Trophoblast cell (in vitro differentiated cells and primary cell): ENCODE measurements at regions not wholly inside any gene's neighbourhood (a gene's known extent, or its start where the extent isn't known, plus 50 kb on each side); places are given as distances from the start of the nearest gene placed in this dataset.

Experiments used
- DNase-seq, 2 donors: peaks; one replicate each; pipeline ENCODE4 v3.0.0-alpha.2; 2016
- H2AFZ ChIP-seq: 2 replicates; pipeline ENCODE4 v1.6.1; 2013; ENCODE audit warnings: low read length, moderate library complexity, mild to moderate bottlenecking; ENCODE audit not compliant: insufficient read depth, poor library complexity
- H2AK5ac ChIP-seq: 2 replicates; pipeline ENCODE4 v1.6.1; 2013; ENCODE audit warnings: mild to moderate bottlenecking, low read length
- H2BK120ac ChIP-seq: 2 replicates; pipeline ENCODE4 v1.6.1; 2013; ENCODE audit warnings: low read length, mild to moderate bottlenecking, moderate library complexity; ENCODE audit not compliant: insufficient read depth, poor library complexity
- H2BK12ac ChIP-seq: 2 replicates; pipeline ENCODE4 v1.6.1; 2013; ENCODE audit warnings: mild to moderate bottlenecking, low read length, moderate library complexity
- H2BK5ac ChIP-seq: 2 replicates; pipeline ENCODE4 v1.6.1; 2013; ENCODE audit warnings: low read length, low read depth, moderate library complexity, mild to moderate bottlenecking; ENCODE audit not compliant: poor library complexity
- H3K14ac ChIP-seq: 2 replicates; pipeline ENCODE4 v1.6.1; 2013; ENCODE audit warnings: mild to moderate bottlenecking, low read length
- H3K18ac ChIP-seq: 2 replicates; pipeline ENCODE4 v1.6.1; 2013; ENCODE audit warnings: mild to moderate bottlenecking, low read length
- H3K23ac ChIP-seq: 2 replicates; pipeline ENCODE4 v1.6.1; 2013; ENCODE audit warnings: low read length
- H3K27ac ChIP-seq: 2 replicates; pipeline ENCODE4 v1.5.1; 2013; ENCODE audit warnings: low read depth, mild to moderate bottlenecking, inconsistent platforms, low read length, moderate library complexity
- H3K27me3 ChIP-seq: 2 replicates; pipeline ENCODE4 v1.6.1; 2013; ENCODE audit warnings: inconsistent platforms, mild to moderate bottlenecking, low read length, moderate library complexity; ENCODE audit not compliant: insufficient read depth
- H3K36me3 ChIP-seq, 2 experiments: 1 replicate in 1 of 2; 2 replicates in 1 of 2; pipeline ENCODE4 v1.6.1; 2013; ENCODE audit warnings: low read length in 2 of 2, mild to moderate bottlenecking in 2 of 2, moderate library complexity in 1 of 2; ENCODE audit not compliant: insufficient read depth in 2 of 2, control insufficient read depth in 1 of 2
- H3K4ac ChIP-seq: 2 replicates; pipeline ENCODE4 v1.6.1; 2013; ENCODE audit warnings: low read depth, mild to moderate bottlenecking, low read length, moderate library complexity
- H3K4me1 ChIP-seq, 2 experiments: 1 replicate in 1 of 2; 2 replicates in 1 of 2; pipeline ENCODE4 v1.6.1; 2013; ENCODE audit warnings: low read length in 2 of 2, mild to moderate bottlenecking in 2 of 2, moderate library complexity in 1 of 2; ENCODE audit not compliant: insufficient read depth in 2 of 2, control insufficient read depth in 1 of 2
- H3K4me2 ChIP-seq: 2 replicates; pipeline ENCODE4 v1.6.1; 2013; ENCODE audit warnings: inconsistent platforms, mild to moderate bottlenecking, low read length, moderate library complexity
- H3K4me3 ChIP-seq: 2 replicates; pipeline ENCODE4 v1.5.1; 2013; ENCODE audit warnings: mild to moderate bottlenecking, low read depth, low read length, inconsistent platforms
- H3K79me1 ChIP-seq: one replicate; pipeline ENCODE4 v1.6.1; 2013; ENCODE audit warnings: low read length
- H3K79me2 ChIP-seq: 2 replicates; pipeline ENCODE4 v1.6.1; 2013; ENCODE audit warnings: low read length, mild to moderate bottlenecking; ENCODE audit not compliant: control insufficient read depth, insufficient read depth, poor library complexity
- H3K9ac ChIP-seq: 2 replicates; pipeline ENCODE4 v1.6.1; 2013; ENCODE audit warnings: mild to moderate bottlenecking, low read length
- H3K9me3 ChIP-seq: 2 replicates; pipeline ENCODE4 v1.6.1; 2013; ENCODE audit warnings: low read depth, mild to moderate bottlenecking, control low read depth, inconsistent platforms, low read length; ENCODE audit not compliant: insufficient read depth
- H4K12ac ChIP-seq: 2 replicates; pipeline ENCODE4 v1.6.1; 2013; ENCODE audit warnings: low read depth, mild to moderate bottlenecking, low read length, moderate library complexity
- H4K8ac ChIP-seq: 2 replicates; pipeline ENCODE4 v1.6.1; 2013; ENCODE audit warnings: low read depth, mild to moderate bottlenecking, low read length, moderate library complexity
- H4K91ac ChIP-seq: one replicate; pipeline ENCODE4 v1.6.1; 2013; ENCODE audit warnings: low read depth, mild to moderate bottlenecking, low read length, moderate library complexity
- WGBS: extraction: QIAGEN DNeasy Blood & Tissue Kit; methylation state at CpG from one replicate; pipeline ENCODE4 v1.1.7; 2013; ENCODE audit warnings: missing lambda C conversion rate; ENCODE audit not compliant: insufficient read length, insufficient coverage; ENCODE audit errors: extremely low coverage; 5-methylcytosine and 5-hydroxymethylcytosine counted together

DNA sequence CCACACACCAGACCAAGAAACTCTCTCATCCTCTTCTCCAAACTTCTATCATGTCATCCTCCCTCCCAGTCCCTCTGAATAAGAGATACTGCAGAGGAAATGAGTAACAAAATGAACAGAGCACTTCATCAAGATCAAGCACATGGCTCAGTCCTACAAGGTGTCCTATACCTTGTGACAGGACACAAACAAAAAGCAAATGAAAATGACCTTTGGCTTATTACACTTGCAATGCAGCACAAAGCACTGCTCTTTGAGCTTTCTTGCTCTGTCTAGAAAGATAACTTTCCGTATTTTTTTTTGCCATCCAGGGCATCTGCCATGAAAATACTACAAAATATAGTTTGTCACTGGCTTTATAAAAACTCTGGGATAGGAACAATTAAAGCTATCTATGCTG lies 402.7 kb downstream of the HNRNPD start:
- Histone ChIP-seq H2BK120ac (no peak overlapping the region), H3K27ac (no peak overlapping the region), H3K9me3 (no peaks in the 10 kb centered on the region), H2AFZ (no peak overlapping the region), H4K8ac (no peak overlapping the region), H4K91ac (no peak overlapping the region), H2BK12ac (no peak overlapping the region), H3K9ac (no peak overlapping the region), H3K36me3 (no peaks in the 10 kb centered on the region), H2BK5ac (no peak overlapping the region), H3K4me2 (no peak overlapping the region), H3K14ac (no peak overlapping the region), H3K18ac (no peak overlapping the region), H3K79me1 (no peaks in the 10 kb centered on the region), H3K23ac (no peak overlapping the region), H3K79me2 (no peaks in the 10 kb centered on the region), H3K4ac (no peak overlapping the region), H3K4me3 (no peak overlapping the region), H4K12ac (no peak overlapping the region), H3K4me1 (no peaks in the 10 kb centered on the region), H2AK5ac (no peak overlapping the region), H3K27me3 (no peaks in the 10 kb centered on the region)
- DNase-seq: no peak
- no CpG with 5 or more reads among the region's 1 CpG for WGBS

- H3K4me1 ChIP-seq: no peaks in the 10 kb centered on the region
- DNase-seq: no peak
- H2AK5ac ChIP-seq: no peak overlapping the region
- H3K4ac ChIP-seq: no peak overlapping the region
- H3K79me2 ChIP-seq: no peaks in the 10 kb centered on the region
- H4K8ac ChIP-seq: no peak overlapping the region
- no peak overlapping the region for H3K9ac ChIP-seq
- no peak overlapping the region for H2BK120ac ChIP-seq
- H4K12ac ChIP-seq: no peak overlapping the region
- no peaks in the 10 kb centered on the region for H3K9me3 ChIP-seq
- H3K27ac ChIP-seq: no peak overlapping the region
- no peak overlapping the region for H2BK5ac ChIP-seq
- H3K23ac ChIP-seq: no peak overlapping the region
- no peak overlapping the region for H3K4me2 ChIP-seq
- no peaks in the 10 kb centered on the region for H3K36me3 ChIP-seq
- H3K79me1 ChIP-seq: no peaks in the 10 kb centered on the region
- WGBS: no CpG with 5 or more reads among the region's 1 CpG
- H3K27me3 ChIP-seq: no peaks in the 10 kb centered on the region
- no peak overlapping the region for H2BK12ac ChIP-seq
- H2AFZ ChIP-seq: no peak overlapping the region
- no peak overlapping the region for H3K18ac ChIP-seq
- H3K14ac ChIP-seq: no peak overlapping the region
- H3K4me3 ChIP-seq: no peak overlapping the region
- no peak overlapping the region for H4K91ac ChIP-seq
Measured at GRCh38 chr4:81970454-81970853, 403.3 kb downstream of the HNRNPD start.

GRCh38 chr4:81966676-81967075 lies 407.1 kb downstream of the HNRNPD start:
- Histone ChIP-seq H2AFZ (no peak overlapping the region), H2BK12ac (no peak overlapping the region)
- no CpG with 5 or more reads among the region's 2 CpGs for WGBS

DNA sequence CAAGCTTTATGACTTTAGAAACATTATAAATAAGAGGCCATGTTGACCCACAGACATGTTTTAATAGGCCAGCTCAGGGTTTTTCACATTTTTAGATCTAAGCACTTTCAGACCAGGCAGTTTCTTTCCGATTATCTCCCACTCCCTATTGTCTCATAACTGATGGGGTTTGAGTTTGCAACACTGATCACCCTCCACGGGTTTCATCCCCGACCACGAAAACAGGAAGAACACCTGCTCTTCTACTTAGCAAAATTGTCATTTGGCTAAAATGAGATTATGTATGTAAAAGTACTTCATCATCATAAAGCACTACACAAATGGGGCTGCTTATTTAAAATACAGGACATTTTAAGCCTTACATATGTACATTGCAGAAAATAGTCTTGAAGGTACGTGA lies 407.9 kb downstream of the HNRNPD start:
- Histone ChIP-seq H4K8ac (no peak overlapping the region), H3K23ac (no peak overlapping the region), H4K91ac (no peak overlapping the region), H3K9ac (no peak overlapping the region), H3K14ac (no peak overlapping the region), H2BK5ac (no peak overlapping the region), H4K12ac (no peak overlapping the region), H3K9me3 (no peaks in the 10 kb centered on the region), H3K4me1 (peaks cover 3 to 4% of the 10 kb centered on the region in 2 experiments), H3K79me2 (no peaks in the 10 kb centered on the region), H3K4me2 (no peak overlapping the region), H3K79me1 (no peaks in the 10 kb centered on the region), H3K27ac (no peak overlapping the region), H3K18ac (no peak overlapping the region), H3K27me3 (no peaks in the 10 kb centered on the region), H3K36me3 (no peaks in the 10 kb centered on the region), H2BK12ac (no peak overlapping the region), H2BK120ac (no peak overlapping the region), H3K4ac (no peak overlapping the region), H2AK5ac (no peak overlapping the region), H3K4me3 (no peak overlapping the region), H2AFZ (no peak overlapping the region)
- no CpG with 5 or more reads among the region's 5 CpGs for WGBS
- no peak for DNase-seq

More at GRCh38 chr4:81966676-81967075, 407.1 kb downstream of the HNRNPD start:
- H3K27ac ChIP-seq: no peak overlapping the region
- no peak overlapping the region for H2BK120ac ChIP-seq
- no peak overlapping the region for H2AK5ac ChIP-seq
- no peak overlapping the region for H3K18ac ChIP-seq
- H2BK5ac ChIP-seq: no peak overlapping the region
- no peak overlapping the region for H3K14ac ChIP-seq
- no peak overlapping the region for H3K9ac ChIP-seq
- H4K12ac ChIP-seq: no peak overlapping the region
- H3K27me3 ChIP-seq: no peaks in the 10 kb centered on the region
- H3K23ac ChIP-seq: no peak overlapping the region
- H3K79me1 ChIP-seq: no peaks in the 10 kb centered on the region
- no peaks in the 10 kb centered on the region for H3K36me3 ChIP-seq
- H3K4me1 ChIP-seq: peaks cover 3 to 4% of the 10 kb centered on the region in 2 experiments
- no peak overlapping the region for H4K8ac ChIP-seq
- no peak overlapping the region for H3K4me2 ChIP-seq
- no peak overlapping the region for H4K91ac ChIP-seq
- no peaks in the 10 kb centered on the region for H3K79me2 ChIP-seq
- H3K4me3 ChIP-seq: no peak overlapping the region
- H3K9me3 ChIP-seq: no peaks in the 10 kb centered on the region
- H3K4ac ChIP-seq: no peak overlapping the region
- DNase-seq: no peak
